Skeletal muscle tissue (tissue), 3 donors: ENCODE measurements at regions not wholly inside any gene's neighbourhood (a gene's known extent, or its start where the extent isn't known, plus 50 kb on each side); places are given as distances from the start of the nearest gene placed in this dataset.
"Not testable (repeated sequence)": the region's sequence is repeated elsewhere in the genome, so short reads cannot be mapped to it uniquely, and the experiment has no call there.

Experiments used
- H3K27ac ChIP-seq: one replicate; pipeline ENCODE4 v1.7.0; 2013; ENCODE audit warnings: mild to moderate bottlenecking, low read depth, low read length, inconsistent platforms
- H3K27me3 ChIP-seq, 3 donors: one replicate each; pipeline ENCODE4 v1.7.0; 2013; ENCODE audit warnings: low read length in 3 of 3; ENCODE audit not compliant: control insufficient read depth in 3 of 3, insufficient read depth in 3 of 3
- H3K36me3 ChIP-seq, 3 donors: one replicate each; pipeline ENCODE4 v1.7.0; 2013; ENCODE audit warnings: low read length in 3 of 3; ENCODE audit not compliant: control insufficient read depth in 3 of 3, insufficient read depth in 3 of 3
- H3K4me1 ChIP-seq, 3 donors: one replicate each; pipeline ENCODE4 v1.7.0; 2013; ENCODE audit warnings: low read length in 3 of 3, mild to moderate bottlenecking in 3 of 3; ENCODE audit not compliant: control insufficient read depth in 3 of 3, insufficient read depth in 3 of 3
- H3K4me3 ChIP-seq, 3 donors: one replicate each; pipeline ENCODE4 v1.7.0; 2013; ENCODE audit warnings: low read length in 3 of 3
- H3K9ac ChIP-seq, 3 donors: one replicate each; pipeline ENCODE4 v1.7.0; 2013; ENCODE audit warnings: low read length in 3 of 3, mild to moderate bottlenecking in 3 of 3, moderate library complexity in 2 of 3, low read depth in 1 of 3
- H3K9me3 ChIP-seq, 3 donors: one replicate each; pipeline ENCODE4 v1.7.0; 2013; ENCODE audit warnings: low read length in 3 of 3; ENCODE audit not compliant: control insufficient read depth in 3 of 3
- donor health status: Osteomylitis.

GRCh38 chr6:21332077-21332476, 261.5 kb upstream of the SOX4 start:
- no peaks in the 10 kb centered on the region for H3K27me3 ChIP-seq
- H3K27ac ChIP-seq = no peak overlapping the region
- no peaks in the 10 kb centered on the region for H3K36me3 ChIP-seq
- H3K4me1 ChIP-seq = no peaks in the 10 kb centered on the region
- H3K9me3 ChIP-seq = no peaks in the 10 kb centered on the region
- H3K4me3 ChIP-seq = no peak overlapping the region
- H3K9ac ChIP-seq = no peak overlapping the region

GRCh38 chr6:21332660-21333059, 260.9 kb upstream of the SOX4 start:
- Histone ChIP-seq H3K4me1 (no peaks in the 10 kb centered on the region), H3K9ac (no peak overlapping the region), H3K9me3 (no peaks in the 10 kb centered on the region), H3K27ac (no peak overlapping the region), H3K27me3 (no peaks in the 10 kb centered on the region), H3K4me3 (no peak overlapping the region), H3K36me3 (no peaks in the 10 kb centered on the region)

GRCh38 chr6:21333715-21334114, 259.8 kb upstream of the SOX4 start:
- Histone ChIP-seq H3K27me3 (no peaks in the 10 kb centered on the region), H3K27ac (no peak overlapping the region), H3K4me3 (no peak overlapping the region), H3K9ac (no peak overlapping the region), H3K4me1 (no peaks in the 10 kb centered on the region), H3K9me3 (no peaks in the 10 kb centered on the region), H3K36me3 (no peaks in the 10 kb centered on the region)

GRCh38 chr6:21334651-21335050, 258.9 kb upstream of the SOX4 start:
- H3K27ac ChIP-seq = no peak overlapping the region
- H3K9ac ChIP-seq = no peak overlapping the region
- no peaks in the 10 kb centered on the region for H3K4me1 ChIP-seq
- no peaks in the 10 kb centered on the region for H3K9me3 ChIP-seq
- no peaks in the 10 kb centered on the region for H3K27me3 ChIP-seq
- H3K36me3 ChIP-seq = no peaks in the 10 kb centered on the region
- no peak overlapping the region for H3K4me3 ChIP-seq

DNA sequence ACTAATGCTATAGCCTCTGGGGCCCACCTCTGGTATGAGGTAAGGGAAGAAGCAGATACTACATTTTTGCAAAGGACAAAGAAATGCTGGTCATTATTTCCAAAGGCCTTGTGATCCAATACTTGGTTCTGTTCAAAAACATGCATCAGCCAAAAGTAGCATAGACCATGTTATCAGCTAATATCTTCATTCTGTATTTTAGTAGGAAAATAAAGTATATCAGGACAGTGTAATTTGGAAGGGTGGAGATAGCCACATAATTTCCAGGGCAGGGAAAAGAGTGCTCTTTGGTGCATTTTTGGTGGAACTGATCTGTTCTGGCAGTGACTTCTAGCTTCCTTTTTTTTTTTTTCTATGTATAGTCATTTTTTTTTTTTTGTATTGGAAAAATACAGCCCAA, 258.0 kb upstream of the SOX4 start:
- Histone ChIP-seq H3K27me3 (no peaks in the 10 kb centered on the region), H3K9me3 (no peaks in the 10 kb centered on the region), H3K4me1 (no peaks in the 10 kb centered on the region), H3K36me3 (no peaks in the 10 kb centered on the region), H3K9ac (no peak overlapping the region), H3K27ac (no peak overlapping the region), H3K4me3 (no peak overlapping the region)

DNA sequence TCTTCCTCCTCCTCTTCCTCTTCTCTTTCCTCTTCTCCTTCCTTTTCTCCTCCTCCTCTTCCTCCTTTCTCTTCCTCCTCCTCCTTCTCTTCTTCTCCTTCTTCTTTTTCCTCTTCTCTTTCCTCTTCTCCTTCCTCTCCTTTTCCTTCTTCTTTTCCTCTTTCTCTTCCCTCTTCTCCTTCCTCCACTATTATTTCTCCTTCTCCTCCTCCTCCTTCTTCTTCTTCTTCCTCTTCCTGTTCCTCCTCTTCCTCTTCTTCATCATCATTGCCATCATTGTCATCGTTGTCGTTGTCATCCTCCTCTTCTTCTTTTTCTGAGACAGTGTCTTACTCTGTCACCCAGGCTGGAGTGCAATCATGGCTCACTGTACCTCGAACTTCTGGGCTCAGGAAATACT, 256.3 kb upstream of the SOX4 start:
- Histone ChIP-seq H3K4me1 (no peaks in the 10 kb centered on the region), H3K27ac (no peak overlapping the region), H3K27me3 (no peaks in the 10 kb centered on the region), H3K36me3 (no peaks in the 10 kb centered on the region), H3K9ac (no peak overlapping the region), H3K9me3 (no peaks in the 10 kb centered on the region), H3K4me3 (no peak overlapping the region)

GRCh38 chr6:21340573-21340972, 253.0 kb upstream of the SOX4 start:
- Histone ChIP-seq H3K27me3 (no peaks in the 10 kb centered on the region), H3K4me1 (no peaks in the 10 kb centered on the region), H3K9ac (no peak overlapping the region), H3K36me3 (no peaks in the 10 kb centered on the region), H3K9me3 (no peaks in the 10 kb centered on the region), H3K4me3 (no peak overlapping the region), H3K27ac (no peak overlapping the region)

GRCh38 chr6:21341910-21342309, 251.6 kb upstream of the SOX4 start:
- H3K27me3 ChIP-seq = no peaks in the 10 kb centered on the region
- H3K4me1 ChIP-seq = no peaks in the 10 kb centered on the region
- H3K9me3 ChIP-seq = no peaks in the 10 kb centered on the region
- no peaks in the 10 kb centered on the region for H3K36me3 ChIP-seq
- no peak overlapping the region for H3K4me3 ChIP-seq
- H3K9ac ChIP-seq = no peak overlapping the region
- no peak overlapping the region for H3K27ac ChIP-seq

- Histone ChIP-seq H3K4me1 (no peaks in the 10 kb centered on the region), H3K9me3 (no peaks in the 10 kb centered on the region), H3K36me3 (no peaks in the 10 kb centered on the region), H3K27ac (no peak overlapping the region), H3K9ac (no peak overlapping the region), H3K4me3 (no peak overlapping the region), H3K27me3 (no peaks in the 10 kb centered on the region)
Observed at GRCh38 chr6:21342501-21342900, 251.1 kb upstream of the SOX4 start.

- H3K9ac ChIP-seq, H3K27me3 ChIP-seq, H3K9me3 ChIP-seq, H3K27ac ChIP-seq, H3K36me3 ChIP-seq, H3K4me3 ChIP-seq: not testable (repeated sequence)
- peaks cover 9 to 25% (median 15%) of the 10 kb centered on the region in 3 donors for H3K4me1 ChIP-seq
Observed at GRCh38 chr6:21345704-21346103, 247.8 kb upstream of the SOX4 start.

DNA sequence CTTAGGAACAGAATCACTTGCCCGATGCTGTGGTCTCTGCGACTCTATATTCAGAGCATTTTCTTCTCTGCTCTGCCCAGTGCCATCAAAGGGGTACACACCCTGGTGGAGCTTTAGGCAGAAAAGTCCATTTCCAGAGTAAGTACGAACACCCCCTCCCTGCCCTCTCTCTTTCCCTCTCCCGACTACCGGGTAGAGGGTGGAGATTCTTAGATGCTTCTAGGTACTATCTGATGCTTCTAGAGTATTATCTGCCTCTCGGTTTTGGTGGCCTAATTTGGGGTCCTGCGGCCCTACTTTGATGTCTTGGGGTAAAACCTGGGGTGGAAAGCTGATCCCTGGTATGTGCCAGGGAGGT, 245.4 kb upstream of the SOX4 start:
- Histone ChIP-seq H3K4me1 (peaks cover 9 to 28% (median 16%) of the 10 kb centered on the region in 3 donors), H3K27me3 (no peaks in the 10 kb centered on the region), H3K9ac (no peak overlapping the region), H3K9me3 (no peaks in the 10 kb centered on the region), H3K27ac (no peak overlapping the region), H3K4me3 (peak overlapping the region in 2 of 3 donors; percentile 51 to 54), H3K36me3 (no peaks in the 10 kb centered on the region)
